ENCODE measurements at regions not wholly inside any gene's neighbourhood (a gene's known extent, or its start where the extent isn't known, plus 50 kb on each side); places are given as distances from the start of the nearest gene placed in this dataset.

DNA sequence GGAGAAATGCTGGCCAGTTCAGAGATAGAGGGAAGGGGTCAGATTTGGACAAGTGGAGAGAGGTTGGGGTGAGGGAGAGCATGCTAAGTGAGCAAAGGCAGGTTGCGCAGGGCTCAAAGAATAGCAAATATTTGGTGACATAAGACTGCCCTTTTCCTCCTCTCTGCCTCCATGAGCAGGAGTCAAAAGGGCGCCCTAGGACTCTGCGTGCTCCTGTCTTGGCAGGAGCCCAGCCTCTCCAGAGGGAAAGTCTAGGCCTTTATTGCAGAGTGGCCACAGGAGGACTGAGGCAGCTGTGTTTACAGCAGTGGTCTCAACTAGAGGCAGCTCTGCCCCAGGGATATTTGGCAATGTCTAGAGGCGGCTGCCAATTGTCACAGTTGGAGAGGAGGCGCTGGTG, 165.6 kb downstream of the FAM43A start:
- no peak overlapping the region for H3K4me3 ChIP-seq (ENCODE audit: low read depth, low read length)
- no peak for DNase-seq (ENCODE audit: low read depth)
- TF ChIP-seq, protein P1, sequence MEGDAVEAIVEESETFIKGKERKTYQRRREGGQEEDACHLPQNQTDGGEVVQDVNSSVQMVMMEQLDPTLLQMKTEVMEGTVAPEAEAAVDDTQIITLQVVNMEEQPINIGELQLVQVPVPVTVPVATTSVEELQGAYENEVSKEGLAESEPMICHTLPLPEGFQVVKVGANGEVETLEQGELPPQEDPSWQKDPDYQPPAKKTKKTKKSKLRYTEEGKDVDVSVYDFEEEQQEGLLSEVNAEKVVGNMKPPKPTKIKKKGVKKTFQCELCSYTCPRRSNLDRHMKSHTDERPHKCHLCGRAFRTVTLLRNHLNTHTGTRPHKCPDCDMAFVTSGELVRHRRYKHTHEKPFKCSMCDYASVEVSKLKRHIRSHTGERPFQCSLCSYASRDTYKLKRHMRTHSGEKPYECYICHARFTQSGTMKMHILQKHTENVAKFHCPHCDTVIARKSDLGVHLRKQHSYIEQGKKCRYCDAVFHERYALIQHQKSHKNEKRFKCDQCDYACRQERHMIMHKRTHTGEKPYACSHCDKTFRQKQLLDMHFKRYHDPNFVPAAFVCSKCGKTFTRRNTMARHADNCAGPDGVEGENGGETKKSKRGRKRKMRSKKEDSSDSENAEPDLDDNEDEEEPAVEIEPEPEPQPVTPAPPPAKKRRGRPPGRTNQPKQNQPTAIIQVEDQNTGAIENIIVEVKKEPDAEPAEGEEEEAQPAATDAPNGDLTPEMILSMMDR (IDR thresholded peaks at IDR 0.05; ENCODE audit: insufficient read depth, low read length) = no peak

DNA sequence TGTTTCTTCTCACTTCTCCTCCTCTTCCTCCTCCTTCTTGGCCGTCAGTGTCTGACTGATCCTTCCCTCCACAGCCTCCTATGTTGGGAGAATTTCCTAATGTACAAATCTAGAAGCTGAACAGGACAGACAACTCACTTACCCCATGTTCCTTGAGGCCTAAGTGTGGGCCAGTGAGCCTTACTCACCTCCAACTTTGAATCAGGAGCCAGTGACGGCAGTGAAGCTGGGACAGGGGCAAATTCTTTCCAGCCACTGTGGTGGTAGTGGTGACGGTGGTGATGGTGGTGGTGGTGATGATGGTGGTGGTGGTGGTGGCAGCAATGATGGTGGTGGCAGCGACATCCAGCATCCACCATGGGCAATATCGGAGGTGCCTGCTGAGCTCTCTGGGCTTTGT, 166.3 kb downstream of the FAM43A start:
- DNase-seq (ENCODE audit: low read depth) = no peak
- TF ChIP-seq, protein P1 (IDR thresholded peaks at IDR 0.05; ENCODE audit: insufficient read depth, low read length) = no peak
- no peak overlapping the region for H3K4me3 ChIP-seq (ENCODE audit: low read depth, low read length)

GRCh38 chr3:194852345-194852744, 166.7 kb downstream of the FAM43A start:
- no peak overlapping the region for H3K4me3 ChIP-seq (ENCODE audit: low read depth, low read length)
- TF ChIP-seq, protein P1 (IDR thresholded peaks at IDR 0.05; ENCODE audit: insufficient read depth, low read length) = no peak
- no peak for DNase-seq (ENCODE audit: low read depth)

- TF ChIP-seq, protein P1 (IDR thresholded peaks at IDR 0.05; ENCODE audit: insufficient read depth, low read length) = no peak
- DNase-seq (ENCODE audit: low read depth) = no peak
- H3K4me3 ChIP-seq (ENCODE audit: low read depth, low read length) = no peak overlapping the region
Measured at GRCh38 chr3:194852831-194853508, 167.3 kb downstream of the FAM43A start.

DNA sequence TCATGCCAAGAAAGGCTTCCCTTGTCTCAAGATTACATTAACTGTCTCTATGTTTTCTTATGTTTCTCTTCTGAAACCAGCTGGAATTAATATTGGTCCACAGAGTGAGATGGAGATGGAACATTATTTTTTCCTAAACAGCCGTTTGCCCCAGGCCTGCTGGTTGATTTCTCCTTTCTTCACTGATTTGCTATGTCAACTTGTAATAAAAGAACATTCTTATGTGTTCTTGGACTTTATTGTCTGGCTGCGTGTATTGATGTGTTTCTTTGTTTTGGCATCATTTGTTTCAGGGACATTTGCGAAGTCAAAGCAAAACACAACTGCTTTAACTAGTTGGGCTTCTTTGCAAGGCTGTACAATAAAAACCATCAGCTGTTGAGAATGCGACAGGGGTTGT, 168.5 kb downstream of the FAM43A start:
- no peak for DNase-seq (ENCODE audit: low read depth)
- H3K4me3 ChIP-seq (ENCODE audit: low read depth, low read length) = no peak overlapping the region
- TF ChIP-seq, protein P1 (IDR thresholded peaks at IDR 0.05; ENCODE audit: insufficient read depth, low read length) = no peak

- TF ChIP-seq, protein P1 (IDR thresholded peaks at IDR 0.05; ENCODE audit: insufficient read depth, low read length) = no peak
- H3K4me3 ChIP-seq (ENCODE audit: low read depth, low read length) = no peak overlapping the region
- DNase-seq (ENCODE audit: low read depth) = no peak
Measured at GRCh38 chr3:194854659-194855390, 169.1 kb downstream of the FAM43A start.
